Vagina (tissue), 2 donors: ENCODE measurements at regions not wholly inside any gene's neighbourhood (a gene's known extent, or its start where the extent isn't known, plus 50 kb on each side); places are given as distances from the start of the nearest gene placed in this dataset.

ENCODE experiments used
- DNase-seq, 2 donors: peaks; one replicate each; pipeline ENCODE4 v3.0.0-alpha.2; 2017; ENCODE audit errors: extremely low spot score in 2 of 2
- H3K27ac ChIP-seq: fragments of 200-600 bp; sonication (generic); one replicate; pipeline ENCODE4 v1.5.1; 2019
- H3K27me3 ChIP-seq: fragments of 200-600 bp; sonication (generic); one replicate; pipeline ENCODE4 v1.5.1; 2019
- H3K36me3 ChIP-seq, 2 donors: fragments of 200-600 bp; sonication (generic); one replicate each; pipeline ENCODE4 v1.5.1; 2017 to 2019
- H3K4me1 ChIP-seq: fragments of 200-600 bp; sonication (generic); one replicate; pipeline ENCODE4 v1.5.1; 2019
- H3K4me3 ChIP-seq, 2 donors: fragments of 200-600 bp; sonication (generic); 1 replicate in 1 of 2; 2 replicates in 1 of 2; pipeline ENCODE4 v1.5.1; 2016 to 2019
- H3K9me3 ChIP-seq: fragments of 200-600 bp; sonication (generic); one replicate; pipeline ENCODE4 v1.5.1; 2019
- POLR2A ChIP-seq, 2 donors: fragments of 450-650 bp; IDR thresholded peaks; one replicate each; pipeline ENCODE4 v1.6.1; 2017; ENCODE audit warnings: antibody characterized with exemption in 2 of 2, mild to moderate bottlenecking in 2 of 2, moderate library complexity in 2 of 2
- POLR2AphosphoS5 ChIP-seq, 2 donors: sonication (generic); formaldehyde crosslinking; IDR thresholded peaks; one replicate each; pipeline ENCODE4 v1.9.0; 2017; ENCODE audit warnings: antibody characterized with exemption in 2 of 2, mild to moderate bottlenecking in 2 of 2, low read depth in 1 of 2; ENCODE audit not compliant: insufficient read depth in 1 of 2
- intact Hi-C: fragments of 100-400 bp; cut with DNase I; formaldehyde crosslinking; loops from one replicate; pipeline ENCODE4 v1.15.1; 2023
- TF ChIP-seq, protein P1 (sequence below), 3 experiments: fragments of 450-650 bp in 2 of 3; fragments of 200-600 bp in 1 of 3; sonication (generic) in 1 of 3; IDR thresholded peaks; one replicate each; pipeline ENCODE4 v1.5.1; 2017 to 2019; ENCODE audit warnings: antibody characterized with exemption in 3 of 3, mild to moderate bottlenecking in 2 of 3, moderate library complexity in 2 of 3

DNA sequence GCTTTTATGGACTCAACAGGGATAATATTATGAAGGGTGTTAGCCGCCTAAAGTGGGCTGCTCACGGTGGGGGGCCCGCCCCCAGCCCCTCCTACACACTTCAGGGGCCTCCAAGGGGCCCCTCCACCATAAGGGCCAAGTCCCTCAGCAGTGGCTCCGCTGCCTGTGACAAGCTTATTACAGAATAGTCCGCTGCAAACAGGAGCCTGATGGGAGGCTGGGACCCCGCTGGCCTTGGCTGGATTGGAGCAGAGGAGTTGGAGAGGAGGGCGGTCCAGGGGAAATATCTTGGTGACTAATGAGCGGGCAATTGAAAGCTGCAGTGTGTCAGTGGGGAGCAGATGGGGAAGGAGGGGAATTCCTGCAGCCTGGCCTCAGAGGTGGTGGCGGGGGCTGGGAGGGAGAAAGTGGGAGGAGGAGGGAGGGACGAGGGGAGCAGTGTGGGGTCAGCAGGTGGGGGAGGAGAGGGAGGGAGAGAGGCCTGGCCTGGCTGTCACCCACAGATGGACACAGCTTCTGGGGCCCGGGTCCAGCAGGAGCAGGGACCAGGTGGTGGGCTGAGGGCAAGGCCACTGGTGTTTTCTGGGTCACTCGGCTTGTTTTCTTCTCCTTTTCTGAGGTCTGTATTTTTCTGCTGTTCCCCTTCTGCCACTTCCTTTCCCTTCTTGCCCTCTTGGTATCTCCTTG lies 57.6 kb upstream of the FOXP4 start:
- Histone ChIP-seq H3K9me3 (no peaks in the 10 kb centered on the region), H3K4me1 (peaks cover 22% of the 10 kb centered on the region), H3K36me3 (no peaks in the 10 kb centered on the region), H3K4me3 (no peak overlapping the region), H3K27ac (no peak overlapping the region), H3K27me3 (no peaks in the 10 kb centered on the region)
- TF ChIP-seq POLR2A (IDR thresholded peaks at IDR 0.05) (no peak), POLR2AphosphoS5 (IDR thresholded peaks at IDR 0.05; ENCODE audit: insufficient read depth in 1 of 2, low read depth in 1 of 2) (no peak)
- TF ChIP-seq, protein P1, sequence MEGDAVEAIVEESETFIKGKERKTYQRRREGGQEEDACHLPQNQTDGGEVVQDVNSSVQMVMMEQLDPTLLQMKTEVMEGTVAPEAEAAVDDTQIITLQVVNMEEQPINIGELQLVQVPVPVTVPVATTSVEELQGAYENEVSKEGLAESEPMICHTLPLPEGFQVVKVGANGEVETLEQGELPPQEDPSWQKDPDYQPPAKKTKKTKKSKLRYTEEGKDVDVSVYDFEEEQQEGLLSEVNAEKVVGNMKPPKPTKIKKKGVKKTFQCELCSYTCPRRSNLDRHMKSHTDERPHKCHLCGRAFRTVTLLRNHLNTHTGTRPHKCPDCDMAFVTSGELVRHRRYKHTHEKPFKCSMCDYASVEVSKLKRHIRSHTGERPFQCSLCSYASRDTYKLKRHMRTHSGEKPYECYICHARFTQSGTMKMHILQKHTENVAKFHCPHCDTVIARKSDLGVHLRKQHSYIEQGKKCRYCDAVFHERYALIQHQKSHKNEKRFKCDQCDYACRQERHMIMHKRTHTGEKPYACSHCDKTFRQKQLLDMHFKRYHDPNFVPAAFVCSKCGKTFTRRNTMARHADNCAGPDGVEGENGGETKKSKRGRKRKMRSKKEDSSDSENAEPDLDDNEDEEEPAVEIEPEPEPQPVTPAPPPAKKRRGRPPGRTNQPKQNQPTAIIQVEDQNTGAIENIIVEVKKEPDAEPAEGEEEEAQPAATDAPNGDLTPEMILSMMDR (IDR thresholded peaks at IDR 0.05) = no peak
- intact Hi-C loops = no loop called here
- no peak for DNase-seq

DNA sequence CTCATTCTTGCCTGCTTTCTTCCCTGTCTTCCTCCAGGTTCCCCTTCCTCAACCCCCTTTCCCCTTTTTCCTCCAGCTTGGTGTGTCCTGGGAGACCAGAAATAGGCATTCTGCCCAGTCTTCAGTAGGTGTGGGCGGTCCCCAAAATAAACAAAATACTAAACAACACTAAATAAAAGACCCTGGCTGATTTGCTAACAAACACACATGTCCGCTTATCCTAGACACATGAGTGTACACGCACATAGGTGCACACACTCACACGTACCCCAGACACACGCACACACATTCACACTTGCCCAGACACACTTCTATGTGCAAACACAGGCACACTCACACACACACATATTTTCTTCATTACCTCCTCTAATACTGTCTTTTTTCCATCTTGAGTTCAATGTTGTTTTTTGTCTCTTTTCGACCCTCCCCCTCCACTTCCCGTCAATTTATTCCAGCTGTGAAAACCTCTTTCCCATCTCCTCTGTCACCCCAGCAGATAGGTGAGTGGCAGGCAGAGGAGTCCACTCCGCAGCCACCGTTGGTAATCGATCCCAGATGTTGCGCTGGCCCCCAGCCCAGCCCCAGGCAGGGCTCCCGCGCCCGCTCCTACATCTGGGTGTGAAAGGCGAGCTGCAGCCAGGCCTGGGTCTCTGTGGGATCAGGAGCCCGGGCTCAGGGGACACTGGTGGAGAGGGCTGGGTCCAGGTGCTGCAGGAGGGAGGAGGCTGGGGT lies 56.9 kb upstream of the FOXP4 start:
- no peak for DNase-seq
- Histone ChIP-seq H3K27ac (no peak overlapping the region), H3K9me3 (no peaks in the 10 kb centered on the region), H3K4me1 (peaks cover 22% of the 10 kb centered on the region), H3K27me3 (no peaks in the 10 kb centered on the region), H3K36me3 (no peaks in the 10 kb centered on the region), H3K4me3 (no peak overlapping the region)
- intact Hi-C loops = no loop called here
- TF ChIP-seq, protein P1 (IDR thresholded peaks at IDR 0.05) = no peak

DNA sequence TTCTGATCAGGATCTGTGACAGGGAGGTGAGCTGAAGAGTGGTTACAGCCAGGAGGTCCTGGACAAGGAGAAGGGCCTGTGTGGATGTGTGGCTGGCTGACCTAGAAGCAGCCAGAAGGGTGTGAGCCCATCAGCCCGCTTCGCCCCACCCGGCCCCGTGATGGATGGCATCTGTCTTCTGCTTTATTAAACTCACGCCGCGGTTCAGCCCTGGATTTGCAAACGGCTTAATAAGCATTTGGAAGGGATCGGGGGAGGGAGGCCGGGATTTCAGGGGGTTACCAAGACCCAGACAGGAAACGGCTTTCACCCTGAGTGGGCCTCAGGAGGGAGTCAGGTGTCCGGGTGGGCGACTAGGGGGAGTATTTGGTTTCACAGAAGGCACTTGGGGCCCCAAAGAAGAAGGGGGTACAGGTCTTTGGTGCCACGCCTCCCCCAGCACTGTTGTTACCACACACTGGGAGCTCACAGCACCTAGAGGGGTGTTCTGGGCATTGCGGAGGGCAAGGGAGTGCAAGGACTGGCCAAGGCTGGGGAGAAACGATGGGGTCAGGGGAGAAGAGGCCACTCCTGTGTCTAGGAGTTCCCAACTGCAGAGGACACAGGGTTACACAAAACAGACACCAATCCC lies 53.8 kb upstream of the FOXP4 start:
- intact Hi-C loops = no loop called here
- H3K27me3 ChIP-seq = no peaks in the 10 kb centered on the region
- H3K9me3 ChIP-seq = no peaks in the 10 kb centered on the region
- H3K4me3 ChIP-seq = no peak overlapping the region
- H3K4me1 ChIP-seq = peaks cover 22% of the 10 kb centered on the region
- TF ChIP-seq, protein P1 (IDR thresholded peaks at IDR 0.05) = no peak
- no peak for TF ChIP-seq POLR2AphosphoS5 (IDR thresholded peaks at IDR 0.05; ENCODE audit: insufficient read depth in 1 of 2, low read depth in 1 of 2)
- TF ChIP-seq POLR2A (IDR thresholded peaks at IDR 0.05) = no peak
- no peaks in the 10 kb centered on the region for H3K36me3 ChIP-seq
- no peak for DNase-seq
- no peak overlapping the region for H3K27ac ChIP-seq

DNA sequence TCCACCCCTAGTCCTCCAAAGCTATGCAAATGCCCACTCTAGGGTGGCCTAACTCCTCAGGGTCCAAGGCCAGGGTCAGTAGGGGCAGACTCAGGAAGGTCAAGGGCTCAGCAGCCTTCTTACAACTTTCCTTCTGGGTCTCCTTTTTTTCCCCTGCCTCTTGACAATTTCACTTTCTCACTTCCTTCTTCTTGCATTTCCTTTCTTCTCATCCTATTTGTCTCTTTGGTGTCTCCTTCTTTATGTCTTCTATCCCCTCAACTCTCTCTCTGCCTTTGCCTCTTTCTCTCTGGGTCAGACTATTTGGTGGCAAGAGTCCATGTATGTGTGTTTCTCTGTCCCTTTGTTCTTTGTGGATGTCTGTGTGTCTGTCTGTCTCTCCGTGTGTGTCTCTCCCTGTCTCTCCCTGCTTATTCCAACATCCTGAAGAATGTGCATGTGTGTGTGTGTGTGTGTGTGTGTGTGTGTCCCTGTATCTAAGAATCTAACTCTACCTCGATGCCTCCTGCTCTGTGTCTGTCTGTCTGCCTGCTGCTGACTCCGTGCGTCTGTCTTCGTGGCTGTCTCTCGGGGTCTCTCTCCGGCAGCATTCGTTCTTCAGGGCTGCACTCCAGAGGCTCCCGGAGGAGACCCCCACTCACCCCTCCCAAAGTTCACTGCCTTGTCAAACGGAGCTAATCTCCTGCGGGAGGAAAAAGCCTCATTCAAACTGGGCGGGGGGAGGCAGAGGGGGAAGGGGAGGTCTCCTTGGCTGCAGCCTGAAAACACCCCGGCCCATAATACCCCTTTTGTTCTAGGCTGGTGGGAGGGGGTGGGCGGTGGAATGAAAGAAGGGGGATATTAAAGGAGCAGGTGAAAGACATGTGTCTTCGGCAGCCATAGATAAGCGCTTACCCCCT lies 51.7 kb upstream of the FOXP4 start:
- no peaks in the 10 kb centered on the region for H3K27me3 ChIP-seq
- DNase-seq = no peak
- TF ChIP-seq POLR2A (IDR thresholded peaks at IDR 0.05) (no peak), POLR2AphosphoS5 (IDR thresholded peaks at IDR 0.05; ENCODE audit: insufficient read depth in 1 of 2, low read depth in 1 of 2) (no peak)
- TF ChIP-seq, protein P1 (IDR thresholded peaks at IDR 0.05) = no peak
- H3K36me3 ChIP-seq = no peaks in the 10 kb centered on the region
- H3K4me3 ChIP-seq = no peak overlapping the region
- peaks cover 3% of the 10 kb centered on the region for H3K4me1 ChIP-seq
- H3K27ac ChIP-seq = no peak overlapping the region
- no peaks in the 10 kb centered on the region for H3K9me3 ChIP-seq
- intact Hi-C loops = no loop called here
